ENCODE measurements at regions not wholly inside any gene's neighbourhood (a gene's known extent, or its start where the extent isn't known, plus 50 kb on each side); places are given as distances from the start of the nearest gene placed in this dataset.

DNA sequence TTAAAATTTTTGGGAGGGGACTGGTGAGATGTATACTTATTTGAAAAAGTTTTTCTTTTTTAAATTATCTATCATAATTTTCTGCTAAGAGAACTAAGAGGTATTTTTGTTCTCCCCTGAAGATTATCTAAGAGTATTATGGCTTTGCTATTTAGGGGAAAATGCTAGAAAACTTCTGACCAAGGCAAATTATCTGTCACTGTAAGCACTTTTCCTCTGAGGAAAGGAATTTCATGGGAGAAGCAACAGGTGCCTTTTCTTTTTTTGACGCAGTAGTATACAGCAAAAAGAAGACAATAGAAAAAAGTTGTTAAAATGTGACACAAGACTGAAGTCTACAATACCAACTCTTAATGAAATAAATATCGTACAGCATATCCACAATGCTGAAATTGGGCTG, 201.6 kb upstream of the NANOGP8 start:
- Histone ChIP-seq H3K4me1 (ENCODE audit: insufficient read depth, low read length) (no peaks in the 10 kb centered on the region), H3K9me3 (ENCODE audit: control insufficient read depth, low read depth, low read length) (no peaks in the 10 kb centered on the region), H2BK12ac (ENCODE audit: insufficient read length, low read depth, low read length) (no peak overlapping the region), H3K4me2 (ENCODE audit: insufficient read depth, insufficient read length, low read length) (no peak overlapping the region), H3K79me1 (ENCODE audit: insufficient read depth, low read depth, low read length, poor library complexity, severe bottlenecking) (no peaks in the 10 kb centered on the region), H3K14ac (ENCODE audit: insufficient read depth, low read length) (no peak overlapping the region), H3K23me2 (ENCODE audit: insufficient read length, low read depth, low read length, poor library complexity, severe bottlenecking) (no peaks in the 10 kb centered on the region), H3K4ac (ENCODE audit: low read depth, low read length) (no peak overlapping the region), H3K56ac (ENCODE audit: insufficient read length, low read depth, low read length) (no peak overlapping the region), H2BK120ac (ENCODE audit: low read depth, low read length, poor library complexity, severe bottlenecking) (no peak overlapping the region), H2BK15ac (ENCODE audit: low read depth, low read length) (no peak overlapping the region), H3K27me3 (ENCODE audit: insufficient read depth, low read length) (no peaks in the 10 kb centered on the region), H3T11ph (ENCODE audit: low read length) (no peak overlapping the region), H4K91ac (ENCODE audit: insufficient read length, low read depth, low read length) (no peak overlapping the region), H4K20me1 (ENCODE audit: control insufficient read depth, insufficient read depth, insufficient read length) (no peaks in the 10 kb centered on the region), H3K27ac (ENCODE audit: insufficient read length, low read depth, low read length) (no peak overlapping the region), H2AFZ (ENCODE audit: low read length) (no peak overlapping the region), H4K8ac (replicated peaks; ENCODE audit: insufficient read length, low read depth, low read length) (no peak overlapping the region), H3K18ac (ENCODE audit: insufficient read length, low read depth, low read length) (no peak overlapping the region), H3K9ac (ENCODE audit: extremely low read depth, insufficient read length, low read length) (no peak overlapping the region), H3K23ac (ENCODE audit: insufficient read length, low read depth, low read length) (no peak overlapping the region), H4K5ac (ENCODE audit: insufficient read length, low read depth, low read length) (no peak overlapping the region), H2BK20ac (ENCODE audit: low read depth, low read length, poor library complexity, severe bottlenecking) (no peak overlapping the region), H2BK5ac (ENCODE audit: insufficient read length, low read length) (no peak overlapping the region), H3K79me2 (ENCODE audit: insufficient read depth, low read length) (no peaks in the 10 kb centered on the region), H2AK5ac (ENCODE audit: insufficient read length, low read length) (no peak overlapping the region)
- Mint-ChIP-seq H3K4me3 (no peak overlapping the region), H3K9me3 (peaks cover 13 to 14% of the 10 kb centered on the region in 2 experiments; a peak in 4 of 5 replicates), H3K27me3 (ENCODE audit: low read depth) (no peaks in the 10 kb centered on the region), H3K36me3 (ENCODE audit: insufficient read depth in 1 of 3, low read depth in 3 of 3) (peaks cover 0 to 17% (median 10%) of the 10 kb centered on the region in 3 experiments; a peak in 3 of 7 replicates), H3K4me1 (no peaks in the 10 kb centered on the region), H3K27ac (no peak overlapping the region)
- no peak for DNase-seq
- WGBS (ENCODE audit: extremely low coverage, insufficient read length, low lambda C conversion rate) = no CpG with 5 or more reads among the region's 2 CpGs
- TF ChIP-seq, protein P1, sequence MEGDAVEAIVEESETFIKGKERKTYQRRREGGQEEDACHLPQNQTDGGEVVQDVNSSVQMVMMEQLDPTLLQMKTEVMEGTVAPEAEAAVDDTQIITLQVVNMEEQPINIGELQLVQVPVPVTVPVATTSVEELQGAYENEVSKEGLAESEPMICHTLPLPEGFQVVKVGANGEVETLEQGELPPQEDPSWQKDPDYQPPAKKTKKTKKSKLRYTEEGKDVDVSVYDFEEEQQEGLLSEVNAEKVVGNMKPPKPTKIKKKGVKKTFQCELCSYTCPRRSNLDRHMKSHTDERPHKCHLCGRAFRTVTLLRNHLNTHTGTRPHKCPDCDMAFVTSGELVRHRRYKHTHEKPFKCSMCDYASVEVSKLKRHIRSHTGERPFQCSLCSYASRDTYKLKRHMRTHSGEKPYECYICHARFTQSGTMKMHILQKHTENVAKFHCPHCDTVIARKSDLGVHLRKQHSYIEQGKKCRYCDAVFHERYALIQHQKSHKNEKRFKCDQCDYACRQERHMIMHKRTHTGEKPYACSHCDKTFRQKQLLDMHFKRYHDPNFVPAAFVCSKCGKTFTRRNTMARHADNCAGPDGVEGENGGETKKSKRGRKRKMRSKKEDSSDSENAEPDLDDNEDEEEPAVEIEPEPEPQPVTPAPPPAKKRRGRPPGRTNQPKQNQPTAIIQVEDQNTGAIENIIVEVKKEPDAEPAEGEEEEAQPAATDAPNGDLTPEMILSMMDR (conservative IDR thresholded peaks at IDR 0.05) = no peak
